ENCODE measurements at regions not wholly inside any gene's neighbourhood (a gene's known extent, or its start where the extent isn't known, plus 50 kb on each side); places are given as distances from the start of the nearest gene placed in this dataset.

GRCh38 chr5:124289641-124290311 is 456.7 kb downstream of the ZNF608 start:
- Histone ChIP-seq H3K4me3 (ENCODE audit: low read length in 2 of 2) (no peak overlapping the region), H3K9me3 (ENCODE audit: control insufficient read depth in 2 of 2, low read length in 2 of 2) (no peaks in the 10 kb centered on the region), H3K36me3 (ENCODE audit: control insufficient read depth in 2 of 2, insufficient read depth in 2 of 2, low read length in 2 of 2) (no peaks in the 10 kb centered on the region), H3K27me3 (ENCODE audit: control insufficient read depth in 1 of 2, insufficient read depth in 2 of 2, low read length in 2 of 2) (no peaks in the 10 kb centered on the region), H3K27ac (ENCODE audit: low read length) (no peak overlapping the region), H3K4me1 (ENCODE audit: control insufficient read depth, insufficient read depth, low read length) (peaks cover 3% of the 10 kb centered on the region), H3K9ac (ENCODE audit: low read length in 2 of 2) (no peak overlapping the region)

GRCh38 chr5:124289130-124289529 is 457.3 kb downstream of the ZNF608 start:
- H3K4me1 ChIP-seq (ENCODE audit: control insufficient read depth, insufficient read depth, low read length): peaks cover 3% of the 10 kb centered on the region
- H3K27ac ChIP-seq (ENCODE audit: low read length): no peak overlapping the region
- no peak overlapping the region for H3K9ac ChIP-seq (ENCODE audit: low read length in 2 of 2)
- H3K27me3 ChIP-seq (ENCODE audit: control insufficient read depth in 1 of 2, insufficient read depth in 2 of 2, low read length in 2 of 2): no peaks in the 10 kb centered on the region
- no peaks in the 10 kb centered on the region for H3K36me3 ChIP-seq (ENCODE audit: control insufficient read depth in 2 of 2, insufficient read depth in 2 of 2, low read length in 2 of 2)
- no peaks in the 10 kb centered on the region for H3K9me3 ChIP-seq (ENCODE audit: control insufficient read depth in 2 of 2, low read length in 2 of 2)
- no peak overlapping the region for H3K4me3 ChIP-seq (ENCODE audit: low read length in 2 of 2)

DNA sequence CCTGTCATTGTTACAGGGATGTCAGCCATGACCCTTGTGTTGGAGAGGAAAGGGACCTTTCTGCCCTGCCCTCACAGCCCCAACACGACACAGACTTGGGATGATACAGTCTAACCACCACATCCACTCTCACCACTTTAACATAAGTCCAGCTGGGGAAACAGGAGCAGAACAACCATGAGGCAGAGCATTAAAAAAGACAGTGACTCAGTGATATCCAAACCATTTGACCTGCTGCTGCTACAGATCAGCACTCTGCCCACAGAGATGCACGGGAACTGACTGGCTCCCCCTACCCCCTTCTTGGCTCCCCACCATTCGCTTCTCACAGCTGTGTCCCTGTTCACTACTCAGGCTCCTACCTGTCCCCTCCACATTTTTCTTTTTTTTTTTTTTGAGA is 458.6 kb downstream of the ZNF608 start:
- no peak overlapping the region for H3K9ac ChIP-seq (ENCODE audit: low read length in 2 of 2)
- H3K9me3 ChIP-seq (ENCODE audit: control insufficient read depth in 2 of 2, low read length in 2 of 2): no peaks in the 10 kb centered on the region
- no peaks in the 10 kb centered on the region for H3K36me3 ChIP-seq (ENCODE audit: control insufficient read depth in 2 of 2, insufficient read depth in 2 of 2, low read length in 2 of 2)
- peaks cover 3% of the 10 kb centered on the region for H3K4me1 ChIP-seq (ENCODE audit: control insufficient read depth, insufficient read depth, low read length)
- no peak overlapping the region for H3K4me3 ChIP-seq (ENCODE audit: low read length in 2 of 2)
- H3K27me3 ChIP-seq (ENCODE audit: control insufficient read depth in 1 of 2, insufficient read depth in 2 of 2, low read length in 2 of 2): no peaks in the 10 kb centered on the region
- no peak overlapping the region for H3K27ac ChIP-seq (ENCODE audit: low read length)

DNA sequence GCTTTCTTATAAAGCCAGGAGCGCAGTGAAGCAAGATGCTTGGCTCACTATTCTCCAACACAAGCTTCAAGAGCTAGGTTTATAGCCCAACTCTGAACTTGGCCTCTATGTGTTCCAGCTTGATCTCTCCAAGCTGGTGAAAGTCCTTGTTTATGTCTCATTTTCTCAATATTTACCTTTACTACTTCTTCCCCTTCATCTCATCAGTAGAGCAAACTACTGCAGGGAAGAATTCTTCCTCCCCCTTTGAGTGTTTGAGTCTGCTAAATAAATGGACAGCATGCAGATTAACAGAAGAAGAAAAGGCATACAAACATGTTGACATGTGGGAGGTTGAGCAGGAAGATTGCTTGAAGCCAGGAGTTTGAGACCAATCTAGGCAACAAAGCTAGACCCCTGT is 460.7 kb downstream of the ZNF608 start:
- no peak overlapping the region for H3K9ac ChIP-seq (ENCODE audit: low read length in 2 of 2)
- no peaks in the 10 kb centered on the region for H3K9me3 ChIP-seq (ENCODE audit: control insufficient read depth in 2 of 2, low read length in 2 of 2)
- H3K4me1 ChIP-seq (ENCODE audit: control insufficient read depth, insufficient read depth, low read length): peaks cover 3% of the 10 kb centered on the region
- H3K27ac ChIP-seq (ENCODE audit: low read length): no peak overlapping the region
- no peak overlapping the region for H3K4me3 ChIP-seq (ENCODE audit: low read length in 2 of 2)
- no peaks in the 10 kb centered on the region for H3K27me3 ChIP-seq (ENCODE audit: control insufficient read depth in 1 of 2, insufficient read depth in 2 of 2, low read length in 2 of 2)
- H3K36me3 ChIP-seq (ENCODE audit: control insufficient read depth in 2 of 2, insufficient read depth in 2 of 2, low read length in 2 of 2): no peaks in the 10 kb centered on the region

GRCh38 chr5:124285071-124285470 is 461.4 kb downstream of the ZNF608 start:
- H3K27ac ChIP-seq (ENCODE audit: low read length): no peak overlapping the region
- no peaks in the 10 kb centered on the region for H3K36me3 ChIP-seq (ENCODE audit: control insufficient read depth in 2 of 2, insufficient read depth in 2 of 2, low read length in 2 of 2)
- H3K4me1 ChIP-seq (ENCODE audit: control insufficient read depth, insufficient read depth, low read length): peaks cover 3% of the 10 kb centered on the region
- no peaks in the 10 kb centered on the region for H3K9me3 ChIP-seq (ENCODE audit: control insufficient read depth in 2 of 2, low read length in 2 of 2)
- H3K9ac ChIP-seq (ENCODE audit: low read length in 2 of 2): no peak overlapping the region
- H3K27me3 ChIP-seq (ENCODE audit: control insufficient read depth in 1 of 2, insufficient read depth in 2 of 2, low read length in 2 of 2): no peaks in the 10 kb centered on the region
- H3K4me3 ChIP-seq (ENCODE audit: low read length in 2 of 2): no peak overlapping the region

- Histone ChIP-seq H3K36me3 (ENCODE audit: control insufficient read depth in 2 of 2, insufficient read depth in 2 of 2, low read length in 2 of 2) (no peaks in the 10 kb centered on the region), H3K4me1 (ENCODE audit: control insufficient read depth, insufficient read depth, low read length) (no peaks in the 10 kb centered on the region), H3K9ac (ENCODE audit: low read length in 2 of 2) (no peak overlapping the region), H3K4me3 (ENCODE audit: low read length in 2 of 2) (no peak overlapping the region), H3K27me3 (ENCODE audit: control insufficient read depth in 1 of 2, insufficient read depth in 2 of 2, low read length in 2 of 2) (no peaks in the 10 kb centered on the region), H3K27ac (ENCODE audit: low read length) (no peak overlapping the region), H3K9me3 (ENCODE audit: control insufficient read depth in 2 of 2, low read length in 2 of 2) (no peaks in the 10 kb centered on the region)
Measured at GRCh38 chr5:124283031-124283430, 463.4 kb downstream of the ZNF608 start.

DNA sequence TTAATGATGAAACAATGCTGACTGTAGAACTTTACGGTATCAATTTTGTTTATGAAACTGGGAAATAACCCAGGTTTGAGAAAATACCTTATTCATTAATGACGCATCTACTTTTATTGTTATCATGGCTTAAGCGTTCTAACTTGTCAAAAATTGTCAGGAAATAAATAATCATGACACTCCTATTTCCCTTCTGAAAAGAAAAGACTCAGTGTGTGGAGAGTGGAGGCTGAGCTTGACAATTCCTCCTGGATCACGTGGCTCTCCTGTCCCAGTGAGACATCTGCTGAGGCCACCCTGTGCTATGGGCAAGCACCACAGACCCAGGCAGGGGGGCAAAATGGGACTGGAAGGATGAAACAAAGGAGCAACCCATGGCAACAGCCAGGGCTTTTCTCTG is 466.4 kb downstream of the ZNF608 start:
- no peaks in the 10 kb centered on the region for H3K27me3 ChIP-seq (ENCODE audit: control insufficient read depth in 1 of 2, insufficient read depth in 2 of 2, low read length in 2 of 2)
- no peaks in the 10 kb centered on the region for H3K4me1 ChIP-seq (ENCODE audit: control insufficient read depth, insufficient read depth, low read length)
- no peaks in the 10 kb centered on the region for H3K9me3 ChIP-seq (ENCODE audit: control insufficient read depth in 2 of 2, low read length in 2 of 2)
- no peak overlapping the region for H3K27ac ChIP-seq (ENCODE audit: low read length)
- H3K9ac ChIP-seq (ENCODE audit: low read length in 2 of 2): no peak overlapping the region
- no peak overlapping the region for H3K4me3 ChIP-seq (ENCODE audit: low read length in 2 of 2)
- no peaks in the 10 kb centered on the region for H3K36me3 ChIP-seq (ENCODE audit: control insufficient read depth in 2 of 2, insufficient read depth in 2 of 2, low read length in 2 of 2)

DNA sequence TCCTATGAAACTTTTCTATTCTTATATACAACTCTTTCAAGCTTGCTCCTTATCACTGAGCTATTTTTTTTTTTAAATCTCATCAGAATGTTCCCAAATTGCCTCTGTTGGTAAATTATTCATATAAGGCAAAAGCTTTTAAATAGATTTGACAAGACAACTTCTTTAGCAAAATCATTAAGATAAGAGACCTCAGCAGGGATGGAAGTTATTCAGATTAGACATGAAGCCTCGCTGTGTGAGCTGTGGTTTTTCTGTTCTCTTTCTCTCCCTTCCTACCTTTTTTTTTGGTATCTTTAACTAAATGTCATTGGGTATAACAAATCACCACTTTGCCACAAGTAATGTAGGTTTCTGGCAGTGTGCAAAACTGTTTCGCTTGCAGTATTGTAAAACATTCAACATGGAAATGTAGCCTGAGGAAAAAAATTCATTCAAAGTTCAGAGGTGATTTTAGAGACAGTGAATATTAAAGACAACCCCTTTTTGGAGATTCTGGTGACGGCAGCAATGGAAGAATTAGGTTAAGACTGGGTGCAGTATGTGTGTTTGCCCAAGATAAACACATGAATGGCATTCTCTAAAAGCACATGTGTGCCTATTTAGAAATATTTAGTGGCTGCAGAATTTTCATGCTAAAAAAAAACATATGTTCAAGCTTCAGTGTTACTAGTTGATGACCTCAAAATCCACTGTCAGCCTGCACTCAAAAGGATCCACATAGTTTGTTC is 467.1 kb downstream of the ZNF608 start:
- no peaks in the 10 kb centered on the region for H3K4me1 ChIP-seq (ENCODE audit: control insufficient read depth, insufficient read depth, low read length)
- no peak overlapping the region for H3K4me3 ChIP-seq (ENCODE audit: low read length in 2 of 2)
- H3K36me3 ChIP-seq (ENCODE audit: control insufficient read depth in 2 of 2, insufficient read depth in 2 of 2, low read length in 2 of 2): no peaks in the 10 kb centered on the region
- no peak overlapping the region for H3K27ac ChIP-seq (ENCODE audit: low read length)
- H3K9me3 ChIP-seq (ENCODE audit: control insufficient read depth in 2 of 2, low read length in 2 of 2): no peaks in the 10 kb centered on the region
- H3K27me3 ChIP-seq (ENCODE audit: control insufficient read depth in 1 of 2, insufficient read depth in 2 of 2, low read length in 2 of 2): no peaks in the 10 kb centered on the region
- no peak overlapping the region for H3K9ac ChIP-seq (ENCODE audit: low read length in 2 of 2)

DNA sequence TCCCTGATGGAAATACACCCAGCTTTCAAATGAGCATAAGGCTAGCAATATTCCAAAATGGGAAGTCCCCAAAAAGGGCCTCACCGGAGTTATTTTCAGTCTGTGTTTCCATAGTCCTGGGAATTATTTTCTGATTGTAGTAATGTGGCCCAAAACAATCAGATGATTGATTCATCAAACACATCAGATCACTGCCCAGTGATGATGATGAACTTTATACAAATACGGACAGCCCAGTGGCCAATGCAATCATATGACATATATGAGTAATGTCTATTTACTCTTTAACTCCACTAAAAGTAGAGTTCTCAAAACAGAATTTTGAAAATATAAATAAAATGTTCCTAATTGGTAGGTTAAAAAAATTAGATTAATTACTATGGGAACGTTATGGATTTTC is 467.8 kb downstream of the ZNF608 start:
- no peak overlapping the region for H3K9ac ChIP-seq (ENCODE audit: low read length in 2 of 2)
- no peaks in the 10 kb centered on the region for H3K4me1 ChIP-seq (ENCODE audit: control insufficient read depth, insufficient read depth, low read length)
- no peaks in the 10 kb centered on the region for H3K27me3 ChIP-seq (ENCODE audit: control insufficient read depth in 1 of 2, insufficient read depth in 2 of 2, low read length in 2 of 2)
- H3K27ac ChIP-seq (ENCODE audit: low read length): no peak overlapping the region
- H3K36me3 ChIP-seq (ENCODE audit: control insufficient read depth in 2 of 2, insufficient read depth in 2 of 2, low read length in 2 of 2): no peaks in the 10 kb centered on the region
- no peak overlapping the region for H3K4me3 ChIP-seq (ENCODE audit: low read length in 2 of 2)
- no peaks in the 10 kb centered on the region for H3K9me3 ChIP-seq (ENCODE audit: control insufficient read depth in 2 of 2, low read length in 2 of 2)

DNA sequence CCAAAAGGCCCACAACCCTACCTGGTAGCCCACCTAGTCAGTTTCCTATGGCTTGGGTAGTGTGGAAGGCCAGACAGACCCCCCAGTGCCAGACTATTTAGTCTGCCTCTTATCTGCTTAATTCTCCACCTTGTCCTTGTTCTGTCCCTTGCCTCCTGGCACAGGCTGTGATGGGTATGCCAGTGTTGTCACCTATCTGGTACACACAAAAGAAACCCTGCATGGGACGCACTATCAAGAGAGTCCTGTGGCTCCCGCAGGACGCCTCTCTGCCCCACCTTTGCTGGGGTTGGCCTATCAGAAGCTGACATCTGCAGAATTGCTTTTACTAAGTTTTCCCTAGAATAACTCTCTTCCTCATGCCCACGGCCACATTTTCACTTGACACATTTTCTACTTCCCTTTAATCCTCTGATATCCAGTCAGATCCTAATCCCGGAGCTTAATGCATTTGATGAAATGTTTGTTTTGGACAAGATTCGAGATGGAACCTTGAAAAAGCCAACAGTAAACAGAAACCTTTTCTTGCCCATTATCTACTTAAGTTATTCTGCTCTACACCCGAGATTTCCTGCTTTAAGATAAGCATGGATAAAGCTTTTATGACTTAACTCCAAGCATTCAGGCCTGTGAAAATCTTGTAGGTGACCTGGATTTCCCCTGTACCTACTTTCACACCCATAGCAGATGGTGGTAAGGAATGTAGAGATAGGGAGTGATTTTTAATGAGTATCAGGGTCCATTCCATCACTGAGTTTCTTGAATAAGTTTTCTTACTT is 468.5 kb downstream of the ZNF608 start:
- Histone ChIP-seq H3K9ac (ENCODE audit: low read length in 2 of 2) (no peak overlapping the region), H3K27ac (ENCODE audit: low read length) (no peak overlapping the region)

More for the DNA sequence above, 468.5 kb downstream of the ZNF608 start:
- Histone ChIP-seq H3K36me3 (ENCODE audit: control insufficient read depth in 2 of 2, insufficient read depth in 2 of 2, low read length in 2 of 2) (no peaks in the 10 kb centered on the region), H3K9me3 (ENCODE audit: control insufficient read depth in 2 of 2, low read length in 2 of 2) (no peaks in the 10 kb centered on the region), H3K4me3 (ENCODE audit: low read length in 2 of 2) (no peak overlapping the region), H3K27me3 (ENCODE audit: control insufficient read depth in 1 of 2, insufficient read depth in 2 of 2, low read length in 2 of 2) (no peaks in the 10 kb centered on the region), H3K4me1 (ENCODE audit: control insufficient read depth, insufficient read depth, low read length) (no peaks in the 10 kb centered on the region)

All from stomach smooth muscle (tissue), 2 donors.